ENCODE measurements at regions not wholly inside any gene's neighbourhood (a gene's known extent, or its start where the extent isn't known, plus 50 kb on each side); places are given as distances from the start of the nearest gene placed in this dataset.

- no peak for DNase-seq (ENCODE audit: low read depth in 2 of 3, low spot score in 2 of 3)
Observed at GRCh38 chr13:34294483-34295129, 476.7 kb downstream of the RFC3 start.

DNA sequence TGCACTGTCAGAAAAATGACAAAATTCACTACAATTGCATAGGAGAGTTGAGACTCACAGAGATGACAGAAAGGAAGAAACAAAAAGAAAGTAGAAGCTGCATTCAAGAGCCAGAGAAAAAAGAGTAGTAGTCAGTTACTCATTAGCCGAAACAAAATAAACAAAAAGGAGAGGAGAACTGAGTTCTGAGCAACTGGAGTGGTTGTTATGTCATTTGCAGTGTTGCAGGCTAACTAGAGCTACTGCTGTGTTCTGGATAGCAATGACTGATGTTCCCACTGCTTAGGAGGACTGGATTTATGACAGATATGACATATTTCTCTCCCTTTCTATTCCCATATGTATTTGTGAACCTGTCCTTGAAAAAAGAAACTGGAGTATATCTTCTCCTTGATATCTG lies 482.6 kb downstream of the RFC3 start:
- DNase-seq (ENCODE audit: low read depth in 2 of 3, low spot score in 2 of 3) = no peak

DNA sequence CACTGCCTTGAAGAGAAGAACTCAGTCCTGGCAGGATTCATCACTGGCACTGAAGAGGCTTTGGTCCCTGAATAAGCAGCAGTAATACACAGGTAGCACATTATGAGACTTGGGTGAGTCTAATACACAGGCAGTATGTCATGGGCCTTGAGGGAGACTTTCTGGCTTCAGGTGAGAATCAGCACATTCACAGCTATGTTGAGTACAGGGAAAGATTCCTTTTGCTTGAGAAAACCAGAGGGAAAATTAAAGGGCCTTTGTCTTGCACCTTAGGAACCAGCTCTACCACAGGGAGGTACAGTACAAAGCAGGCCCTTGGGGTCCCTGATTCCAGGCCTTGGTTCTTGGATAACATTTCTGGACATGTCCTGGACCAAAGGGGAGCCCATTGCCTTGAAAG lies 484.6 kb downstream of the RFC3 start:
- no peak for DNase-seq (ENCODE audit: low read depth in 2 of 3, low spot score in 2 of 3)

GRCh38 chr13:34303346-34303745 lies 485.4 kb downstream of the RFC3 start:
- no peak for DNase-seq (ENCODE audit: low read depth in 2 of 3, low spot score in 2 of 3)

- no peak for DNase-seq (ENCODE audit: low read depth in 2 of 3, low spot score in 2 of 3)
Observed at GRCh38 chr13:34307607-34308006, 489.7 kb downstream of the RFC3 start.

GRCh38 chr13:34308725-34309124 lies 490.8 kb downstream of the RFC3 start:
- no peak for DNase-seq (ENCODE audit: low read depth in 2 of 3, low spot score in 2 of 3)

DNA sequence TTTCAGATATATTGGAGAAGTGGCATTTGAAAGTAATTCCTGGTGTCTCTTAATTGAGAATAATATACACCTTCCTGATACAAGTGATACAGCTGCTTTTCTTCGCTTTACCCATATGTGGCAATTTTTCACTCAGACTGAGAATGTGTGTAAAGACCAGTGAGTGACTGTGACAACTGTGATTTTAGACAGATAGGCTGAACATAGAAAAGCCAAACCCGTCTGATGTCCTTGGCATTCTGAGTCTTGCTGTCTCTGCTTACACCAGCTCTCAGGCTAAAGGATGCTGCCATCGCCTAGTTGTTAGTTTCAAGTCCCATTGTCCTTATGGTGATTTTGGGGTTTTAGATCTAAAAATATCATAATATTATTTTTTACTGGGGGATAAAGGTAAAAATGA lies 492.6 kb downstream of the RFC3 start:
- DNase-seq (ENCODE audit: low read depth in 2 of 3, low spot score in 2 of 3) = no peak

DNA sequence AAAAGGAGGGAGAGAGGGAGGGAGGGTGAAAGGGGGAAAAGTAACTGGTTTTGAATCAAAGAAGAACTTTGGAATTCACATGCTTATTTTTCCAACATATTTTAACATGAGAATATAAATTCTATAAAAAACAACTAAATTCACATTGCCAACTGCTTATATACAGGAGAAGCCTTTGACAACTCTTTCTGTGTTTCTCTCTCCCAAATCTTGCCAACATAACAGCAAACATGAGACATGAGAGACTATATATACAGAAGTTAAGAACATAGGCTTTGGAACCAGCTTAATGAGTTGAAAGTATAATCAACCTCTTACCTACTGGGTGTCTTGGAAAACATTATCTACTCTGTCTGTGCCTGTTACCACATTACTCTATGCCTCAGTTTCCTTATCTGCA lies 493.3 kb downstream of the RFC3 start:
- DNase-seq (ENCODE audit: low read depth in 2 of 3, low spot score in 2 of 3) = no peak

- DNase-seq (ENCODE audit: low read depth in 2 of 3, low spot score in 2 of 3) = no peak
Observed at GRCh38 chr13:34312578-34312977, 494.6 kb downstream of the RFC3 start.

DNA sequence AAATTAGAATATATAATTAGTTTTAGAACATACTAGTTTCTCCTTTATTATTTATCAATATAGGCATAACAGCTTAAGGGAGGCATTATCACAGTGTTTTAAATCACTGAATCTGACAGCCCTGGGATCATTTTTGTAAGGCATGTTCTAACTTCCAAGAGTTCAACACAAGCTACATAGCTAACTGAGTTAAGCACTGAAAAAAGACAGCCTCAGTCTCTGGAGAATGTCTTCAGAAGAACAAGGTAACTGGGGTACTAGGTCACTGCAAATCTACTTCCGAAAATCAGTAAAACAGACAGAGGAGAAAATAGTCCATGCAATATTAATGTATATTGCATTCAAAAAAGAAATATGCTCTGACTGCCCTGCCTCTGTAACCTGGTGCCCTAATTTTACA lies 502.1 kb downstream of the RFC3 start:
- DNase-seq (ENCODE audit: low read depth in 2 of 3, low spot score in 2 of 3) = no peak

GRCh38 chr13:34322014-34322742 lies 504.2 kb downstream of the RFC3 start:
- no peak for DNase-seq (ENCODE audit: low read depth in 2 of 3, low spot score in 2 of 3)

GRCh38 chr13:34322743-34323074 lies 504.8 kb downstream of the RFC3 start:
- DNase-seq (ENCODE audit: low read depth in 2 of 3, low spot score in 2 of 3) = no peak

- DNase-seq (ENCODE audit: low read depth in 2 of 3, low spot score in 2 of 3) = no peak
Observed at GRCh38 chr13:34335014-34336007, 517.4 kb downstream of the RFC3 start.

DNA sequence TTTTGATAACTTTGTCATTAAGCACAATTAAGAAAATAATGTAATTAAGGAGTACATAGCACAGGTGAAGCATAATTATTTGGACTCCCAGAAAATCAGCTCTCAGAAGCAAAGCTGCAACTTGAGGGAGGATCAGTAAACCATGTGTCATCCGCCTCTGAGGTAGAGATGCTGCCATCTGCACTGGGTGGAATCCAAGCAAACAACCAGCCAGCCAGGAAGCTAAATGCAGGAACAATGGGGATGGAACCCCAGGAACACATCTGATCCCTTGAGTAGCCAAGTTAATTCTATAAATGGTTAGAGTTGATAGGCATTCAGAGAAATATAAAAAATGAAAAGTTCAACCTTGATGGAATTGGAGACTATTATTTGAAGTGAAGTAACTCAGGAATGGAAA lies 520.2 kb downstream of the RFC3 start:
- no peak for DNase-seq (ENCODE audit: low read depth in 2 of 3, low spot score in 2 of 3)

DNA sequence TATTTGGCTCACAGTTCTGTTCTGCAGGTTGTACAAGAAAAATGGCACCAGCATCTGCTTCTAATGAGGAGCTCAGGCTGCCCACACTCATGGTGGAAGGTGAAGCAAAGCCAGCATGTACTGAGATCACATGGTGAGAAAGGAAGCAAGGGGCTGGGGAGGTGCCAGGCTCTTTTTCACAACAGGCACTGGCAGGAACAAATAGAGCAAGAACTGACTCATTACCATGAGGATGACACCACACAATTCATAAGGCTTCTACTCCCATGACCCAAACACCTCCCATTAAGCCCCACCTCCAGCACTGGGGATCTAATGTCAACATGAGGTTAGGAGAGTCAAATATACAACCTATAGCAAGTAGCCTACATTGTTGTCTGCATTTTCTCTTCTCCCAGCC lies 522.6 kb downstream of the RFC3 start:
- DNase-seq (ENCODE audit: low read depth in 2 of 3, low spot score in 2 of 3) = no peak

GRCh38 chr13:34343413-34343940 lies 525.5 kb downstream of the RFC3 start:
- DNase-seq (ENCODE audit: low read depth in 2 of 3, low spot score in 2 of 3) = no peak

GRCh38 chr13:34344816-34345215 lies 526.9 kb downstream of the RFC3 start:
- DNase-seq (ENCODE audit: low read depth in 2 of 3, low spot score in 2 of 3) = no peak

- DNase-seq (ENCODE audit: low read depth in 2 of 3, low spot score in 2 of 3) = no peak
Observed at GRCh38 chr13:34345258-34345965, 527.5 kb downstream of the RFC3 start.

DNA sequence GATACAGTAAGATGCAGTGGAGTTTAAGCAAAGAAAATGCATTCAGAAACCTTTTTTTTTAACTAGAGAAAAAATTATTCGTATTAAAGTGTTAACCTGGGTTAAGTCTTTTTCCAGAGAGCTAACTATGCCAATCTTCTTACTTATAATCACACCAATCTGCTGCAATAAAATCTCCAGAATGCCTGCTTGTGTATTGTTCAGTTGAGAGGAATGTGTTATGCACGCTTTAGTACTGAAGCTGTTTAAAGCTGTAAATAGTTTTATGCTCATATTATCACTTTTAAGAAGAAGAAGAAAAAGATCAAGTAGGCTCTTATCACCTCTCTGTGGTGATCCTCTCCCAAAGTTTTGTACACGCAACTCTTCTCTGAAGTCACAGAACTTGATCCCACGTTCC lies 528.7 kb downstream of the RFC3 start:
- DNase-seq (ENCODE audit: low read depth in 2 of 3, low spot score in 2 of 3) = no peak

DNA sequence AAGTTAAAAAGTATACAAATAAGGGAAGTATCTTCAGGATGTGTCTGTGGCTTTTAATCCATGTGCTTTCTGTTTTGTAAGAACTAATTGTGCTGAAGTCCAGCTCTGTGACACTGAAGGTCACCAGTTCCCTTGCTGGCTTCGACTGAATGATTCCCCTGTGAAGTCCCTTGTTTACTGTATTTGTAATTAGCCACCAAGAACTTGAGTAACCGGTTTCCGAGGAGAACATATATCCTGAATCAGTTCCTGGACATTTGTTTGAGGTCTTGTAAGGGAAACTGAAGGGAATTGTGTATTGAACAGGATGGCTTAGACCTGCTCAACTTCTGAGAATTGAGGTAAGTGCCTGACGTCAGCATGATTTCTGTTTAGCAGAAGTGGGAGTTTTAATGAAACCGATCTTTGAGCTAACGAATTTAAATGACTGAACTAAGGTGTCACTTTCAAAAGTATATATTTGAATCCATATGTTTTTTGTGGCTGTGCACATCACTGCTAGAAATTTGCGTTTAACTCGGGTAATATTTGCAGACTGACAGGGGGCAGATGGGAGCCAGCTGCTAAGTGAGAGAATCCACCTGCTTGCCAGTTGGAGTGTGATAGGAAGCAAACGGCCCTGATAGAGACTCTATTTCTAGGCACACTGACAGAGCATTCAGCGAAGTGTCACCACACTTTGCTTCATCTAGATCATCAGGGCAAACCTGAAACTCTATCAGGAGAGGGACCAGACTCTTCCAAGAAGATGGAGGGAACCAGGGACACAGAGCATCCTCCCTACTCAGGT lies 530.0 kb downstream of the RFC3 start:
- no peak for DNase-seq (ENCODE audit: low read depth in 2 of 3, low spot score in 2 of 3)

Data from activated CD8-positive, alpha-beta memory T cell treated with anti-CD3 and anti-CD28 coated beads for 48 hours (primary cell).